ENCODE measurements at regions not wholly inside any gene's neighbourhood (a gene's known extent, or its start where the extent isn't known, plus 50 kb on each side); places are given as distances from the start of the nearest gene placed in this dataset.
"Not testable (repeated sequence)": the region's sequence is repeated elsewhere in the genome, so short reads cannot be mapped to it uniquely, and the experiment has no call there.

DNA sequence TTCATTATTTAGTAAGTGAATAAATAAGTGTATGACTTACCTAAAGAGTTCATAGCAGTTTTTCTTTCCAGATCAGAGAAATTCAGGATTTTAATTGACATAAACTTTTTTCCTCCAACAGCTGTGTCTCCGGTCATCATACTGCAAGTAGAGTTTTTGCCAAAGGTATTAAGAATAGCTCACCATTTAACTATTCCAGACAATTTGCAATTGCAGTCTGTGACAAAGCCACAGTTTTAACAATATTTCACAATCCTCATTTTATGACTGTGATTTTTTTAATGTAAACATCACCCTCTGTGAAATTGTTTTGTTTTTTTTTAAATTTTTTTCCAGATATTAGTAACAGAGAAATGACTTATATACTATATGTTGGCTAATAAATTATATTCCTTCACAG lies 199.1 kb downstream of the TRIB2 start:
- no peaks in the 10 kb centered on the region for H3K9me3 ChIP-seq
- no peak overlapping the region for H3K4me3 ChIP-seq
- peaks cover 0 to 22% of the 10 kb centered on the region in 2 donors for H3K4me1 ChIP-seq
- TF ChIP-seq, protein P1, sequence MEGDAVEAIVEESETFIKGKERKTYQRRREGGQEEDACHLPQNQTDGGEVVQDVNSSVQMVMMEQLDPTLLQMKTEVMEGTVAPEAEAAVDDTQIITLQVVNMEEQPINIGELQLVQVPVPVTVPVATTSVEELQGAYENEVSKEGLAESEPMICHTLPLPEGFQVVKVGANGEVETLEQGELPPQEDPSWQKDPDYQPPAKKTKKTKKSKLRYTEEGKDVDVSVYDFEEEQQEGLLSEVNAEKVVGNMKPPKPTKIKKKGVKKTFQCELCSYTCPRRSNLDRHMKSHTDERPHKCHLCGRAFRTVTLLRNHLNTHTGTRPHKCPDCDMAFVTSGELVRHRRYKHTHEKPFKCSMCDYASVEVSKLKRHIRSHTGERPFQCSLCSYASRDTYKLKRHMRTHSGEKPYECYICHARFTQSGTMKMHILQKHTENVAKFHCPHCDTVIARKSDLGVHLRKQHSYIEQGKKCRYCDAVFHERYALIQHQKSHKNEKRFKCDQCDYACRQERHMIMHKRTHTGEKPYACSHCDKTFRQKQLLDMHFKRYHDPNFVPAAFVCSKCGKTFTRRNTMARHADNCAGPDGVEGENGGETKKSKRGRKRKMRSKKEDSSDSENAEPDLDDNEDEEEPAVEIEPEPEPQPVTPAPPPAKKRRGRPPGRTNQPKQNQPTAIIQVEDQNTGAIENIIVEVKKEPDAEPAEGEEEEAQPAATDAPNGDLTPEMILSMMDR (IDR thresholded peaks at IDR 0.05) = no peak
- no peak for DNase-seq (ENCODE audit: low spot score)
- no peak overlapping the region for H3K27ac ChIP-seq
- H3K36me3 ChIP-seq = no peaks in the 10 kb centered on the region
- no peaks in the 10 kb centered on the region for H3K27me3 ChIP-seq

DNA sequence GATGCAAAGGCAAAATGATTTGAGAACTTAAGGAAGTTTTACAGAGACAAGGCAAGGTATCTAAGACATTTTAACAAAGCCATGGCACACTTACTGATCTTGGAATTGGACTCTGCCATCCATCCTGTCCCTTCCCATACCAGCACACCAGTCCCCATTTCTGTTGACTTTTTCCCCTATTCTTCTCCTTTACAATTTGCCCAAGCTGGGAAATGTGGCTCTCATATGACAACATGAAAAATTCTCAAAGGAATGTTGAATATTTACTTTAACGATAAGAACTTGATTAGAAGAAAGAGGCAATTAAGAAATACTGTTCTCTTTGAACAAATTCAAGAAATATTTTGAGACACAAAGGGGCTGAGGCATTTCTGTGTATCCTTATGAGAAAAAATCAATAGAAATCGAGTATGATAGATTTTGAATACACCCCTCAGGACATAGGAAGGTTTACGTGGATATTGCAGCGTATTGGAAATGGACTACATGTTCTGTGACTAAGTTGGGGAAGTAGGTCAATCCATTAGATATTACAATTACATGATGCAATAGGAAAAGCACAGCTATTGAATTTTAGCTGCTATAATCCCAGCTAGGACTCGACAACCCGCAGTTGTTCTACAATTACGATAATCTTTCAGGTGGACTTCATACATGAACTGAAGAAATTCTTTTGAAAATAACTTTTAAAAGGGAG lies 201.6 kb downstream of the TRIB2 start:
- DNase-seq (ENCODE audit: low spot score) = no peak
- no peaks in the 10 kb centered on the region for H3K9me3 ChIP-seq
- peaks cover 0 to 22% of the 10 kb centered on the region in 2 donors for H3K4me1 ChIP-seq
- H3K4me3 ChIP-seq = no peak overlapping the region
- TF ChIP-seq, protein P1 (IDR thresholded peaks at IDR 0.05) = no peak
- H3K36me3 ChIP-seq = no peaks in the 10 kb centered on the region
- no peaks in the 10 kb centered on the region for H3K27me3 ChIP-seq
- H3K27ac ChIP-seq = peak overlapping the region; percentile 66 to 79

DNA sequence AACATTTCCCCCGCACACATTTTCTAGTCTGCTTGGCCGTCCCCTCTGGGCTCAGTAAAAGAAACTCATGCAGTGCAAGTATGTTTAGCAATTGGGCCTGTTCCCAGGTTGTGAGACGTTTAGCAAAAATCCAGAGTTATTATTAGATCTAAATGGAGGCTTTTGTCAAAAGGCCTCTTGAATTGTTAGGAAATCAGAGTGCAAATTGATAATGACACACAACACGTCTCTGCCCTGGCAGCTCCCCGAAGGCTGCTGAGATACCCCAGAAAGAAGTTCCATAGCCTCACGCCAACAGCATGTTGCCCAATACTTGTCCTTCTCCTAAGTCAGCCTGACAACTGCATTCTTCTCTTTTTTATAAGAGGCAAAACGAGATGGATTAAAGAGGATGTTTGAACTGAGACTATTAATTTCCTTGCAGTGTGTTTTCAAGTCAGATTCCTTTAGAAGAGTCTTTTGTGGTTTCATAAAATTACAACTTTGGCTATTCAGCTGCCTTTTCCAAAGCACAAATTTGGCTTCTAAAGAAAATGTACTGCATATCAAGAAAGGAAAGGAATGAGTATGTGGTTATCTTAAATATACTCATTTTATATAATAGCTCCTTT lies 202.2 kb downstream of the TRIB2 start:
- no peaks in the 10 kb centered on the region for H3K9me3 ChIP-seq
- peaks cover 0 to 22% of the 10 kb centered on the region in 2 donors for H3K4me1 ChIP-seq
- H3K27ac ChIP-seq = peak overlapping the region; percentile 66 to 79
- TF ChIP-seq, protein P1 (IDR thresholded peaks at IDR 0.05) = no peak
- H3K36me3 ChIP-seq = no peaks in the 10 kb centered on the region
- peak; percentile 94 for DNase-seq (ENCODE audit: low spot score)
- H3K4me3 ChIP-seq = no peak overlapping the region
- no peaks in the 10 kb centered on the region for H3K27me3 ChIP-seq

DNA sequence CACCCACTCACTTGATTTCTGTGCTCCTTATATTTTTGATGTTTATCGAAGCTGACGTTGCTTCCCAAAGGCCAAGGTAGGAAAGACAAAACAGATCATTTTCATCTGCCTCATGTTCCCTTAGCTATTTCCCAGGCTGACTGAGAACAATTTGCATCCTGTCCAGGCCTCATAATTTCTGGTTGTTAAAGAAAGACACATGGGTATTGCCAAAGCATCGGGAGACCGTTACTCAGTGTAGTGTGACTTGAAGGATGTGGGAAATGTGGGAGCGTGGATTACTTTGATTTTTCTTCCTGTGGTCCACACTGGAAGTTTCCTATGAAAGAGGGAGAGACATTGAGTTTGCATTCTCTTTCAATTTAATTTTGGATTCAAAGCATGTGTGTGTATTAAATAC lies 204.6 kb downstream of the TRIB2 start:
- Histone ChIP-seq H3K4me3 (no peak overlapping the region), H3K27me3 (no peaks in the 10 kb centered on the region), H3K27ac (no peak overlapping the region), H3K4me1 (peaks cover 0 to 22% of the 10 kb centered on the region in 2 donors), H3K36me3 (no peaks in the 10 kb centered on the region), H3K9me3 (no peaks in the 10 kb centered on the region)
- TF ChIP-seq, protein P1 (IDR thresholded peaks at IDR 0.05) = no peak
- DNase-seq (ENCODE audit: low spot score) = no peak

DNA sequence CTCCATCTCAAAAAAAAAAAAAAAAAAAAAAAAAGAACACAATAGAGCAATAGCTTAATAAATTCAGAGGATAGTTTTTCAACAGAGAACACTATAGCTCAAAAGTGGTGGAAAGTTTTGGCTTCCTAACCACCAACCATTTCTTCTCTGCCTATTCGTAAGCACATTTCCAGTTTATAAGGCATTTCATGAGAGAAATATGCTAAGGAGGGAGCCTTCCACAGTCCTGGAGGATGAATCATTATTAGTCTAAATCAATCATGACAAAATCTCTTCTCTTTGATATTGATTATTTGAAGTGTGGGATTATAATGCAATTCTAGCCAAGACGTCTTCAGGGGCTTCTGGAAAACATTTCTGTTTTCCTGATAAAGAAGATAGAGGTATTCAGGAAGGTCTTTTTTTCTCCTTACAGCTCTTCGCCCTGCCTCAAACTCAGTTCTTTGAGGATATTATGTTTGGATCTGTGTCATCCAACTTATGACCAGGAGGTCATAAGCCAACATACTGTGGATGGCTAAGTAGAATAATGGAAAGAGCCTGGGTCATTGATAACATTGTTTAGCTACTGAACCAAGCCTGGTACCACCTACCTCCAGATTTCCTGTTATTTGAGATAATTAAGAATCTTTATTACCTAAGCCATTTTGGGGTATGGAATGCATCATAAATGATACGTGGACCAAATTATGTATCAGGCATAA lies 207.3 kb downstream of the TRIB2 start:
- Histone ChIP-seq H3K4me3 (no peak overlapping the region), H3K27me3 (no peaks in the 10 kb centered on the region), H3K27ac (no peak overlapping the region), H3K4me1 (peaks cover 0 to 14% of the 10 kb centered on the region in 2 donors), H3K9me3 (no peaks in the 10 kb centered on the region), H3K36me3 (no peaks in the 10 kb centered on the region)
- DNase-seq (ENCODE audit: low spot score) = no peak
- TF ChIP-seq, protein P1 (IDR thresholded peaks at IDR 0.05) = no peak

DNA sequence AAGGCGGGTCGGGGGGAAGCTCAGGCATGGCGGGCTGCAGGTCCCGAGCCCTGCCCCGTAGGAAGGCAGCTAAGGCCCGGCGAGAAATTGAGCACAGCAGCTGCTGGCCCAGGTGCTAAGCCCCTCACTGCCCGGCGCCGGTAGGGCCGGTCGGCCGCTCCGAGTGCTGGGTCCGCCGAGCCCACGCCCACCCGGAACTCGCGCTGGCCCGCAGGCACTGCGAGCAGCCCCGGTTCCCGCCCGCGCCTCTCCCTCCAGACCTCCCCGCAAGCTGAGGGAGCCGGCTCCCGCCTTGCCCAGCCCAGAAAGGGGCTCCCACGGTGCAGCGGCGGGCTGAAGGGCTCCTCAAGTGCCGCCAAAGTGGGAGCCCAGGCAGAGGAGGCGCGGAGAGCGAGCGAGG lies 209.9 kb downstream of the TRIB2 start:
- H3K4me3 ChIP-seq; H3K27me3 ChIP-seq; H3K27ac ChIP-seq; H3K36me3 ChIP-seq; DNase-seq (ENCODE audit: low spot score); H3K9me3 ChIP-seq: not testable (repeated sequence)
- peaks cover 0 to 24% of the 10 kb centered on the region in 2 donors for H3K4me1 ChIP-seq
